ENCODE measurements at regions not wholly inside any gene's neighbourhood (a gene's known extent, or its start where the extent isn't known, plus 50 kb on each side); places are given as distances from the start of the nearest gene placed in this dataset.

DNA sequence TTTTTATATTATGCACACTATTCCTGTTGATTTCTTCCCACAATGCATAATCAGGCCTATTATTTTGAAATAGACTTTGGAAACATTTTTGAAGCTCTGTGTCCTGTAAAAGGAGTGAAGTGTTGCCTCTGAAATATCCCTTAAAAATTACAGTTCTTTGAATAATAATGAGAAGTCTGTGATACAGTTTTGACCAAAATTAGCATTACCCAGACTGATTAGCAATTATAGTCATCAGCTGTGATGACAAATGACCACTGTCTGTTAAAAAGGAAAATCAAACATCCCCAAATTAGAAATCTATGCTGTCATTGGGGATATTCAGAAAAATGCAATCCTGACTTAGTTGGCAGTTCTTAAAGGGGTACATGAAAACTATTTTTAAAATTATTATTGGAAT lies 63.7 kb downstream of the PTGS2 start:
- H3K4me1 ChIP-seq (ENCODE audit: control insufficient read depth in 2 of 3, insufficient read depth in 2 of 3, low read depth in 1 of 3, low read length in 3 of 3) = no peaks in the 10 kb centered on the region
- intact Hi-C loops (cut with DNase I) = no loop called here
- no peaks in the 10 kb centered on the region for H3K9me3 ChIP-seq (ENCODE audit: control insufficient read depth in 2 of 3, insufficient read depth in 1 of 3, low read length in 3 of 3)
- no peak overlapping the region for H3K4me3 ChIP-seq (ENCODE audit: low read length in 3 of 3)
- FAIRE-seq (no peak), DNase-seq (no peak)
- H3K27me3 ChIP-seq (ENCODE audit: control insufficient read depth, insufficient read depth, low read length) = no peaks in the 10 kb centered on the region
- no peak overlapping the region for H3K27ac ChIP-seq (ENCODE audit: low read depth in 2 of 2, low read length in 2 of 2)
- TF ChIP-seq, protein P1, sequence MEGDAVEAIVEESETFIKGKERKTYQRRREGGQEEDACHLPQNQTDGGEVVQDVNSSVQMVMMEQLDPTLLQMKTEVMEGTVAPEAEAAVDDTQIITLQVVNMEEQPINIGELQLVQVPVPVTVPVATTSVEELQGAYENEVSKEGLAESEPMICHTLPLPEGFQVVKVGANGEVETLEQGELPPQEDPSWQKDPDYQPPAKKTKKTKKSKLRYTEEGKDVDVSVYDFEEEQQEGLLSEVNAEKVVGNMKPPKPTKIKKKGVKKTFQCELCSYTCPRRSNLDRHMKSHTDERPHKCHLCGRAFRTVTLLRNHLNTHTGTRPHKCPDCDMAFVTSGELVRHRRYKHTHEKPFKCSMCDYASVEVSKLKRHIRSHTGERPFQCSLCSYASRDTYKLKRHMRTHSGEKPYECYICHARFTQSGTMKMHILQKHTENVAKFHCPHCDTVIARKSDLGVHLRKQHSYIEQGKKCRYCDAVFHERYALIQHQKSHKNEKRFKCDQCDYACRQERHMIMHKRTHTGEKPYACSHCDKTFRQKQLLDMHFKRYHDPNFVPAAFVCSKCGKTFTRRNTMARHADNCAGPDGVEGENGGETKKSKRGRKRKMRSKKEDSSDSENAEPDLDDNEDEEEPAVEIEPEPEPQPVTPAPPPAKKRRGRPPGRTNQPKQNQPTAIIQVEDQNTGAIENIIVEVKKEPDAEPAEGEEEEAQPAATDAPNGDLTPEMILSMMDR (IDR thresholded peaks at IDR 0.05; ENCODE audit: borderline replicate concordance, extremely low read depth, insufficient read depth) = no peak
- no peak overlapping the region for H3K9ac ChIP-seq (ENCODE audit: low read length in 3 of 3)
- no peaks in the 10 kb centered on the region for H3K36me3 ChIP-seq (ENCODE audit: control insufficient read depth in 2 of 3, insufficient read depth in 3 of 3, low read length in 3 of 3)

DNA sequence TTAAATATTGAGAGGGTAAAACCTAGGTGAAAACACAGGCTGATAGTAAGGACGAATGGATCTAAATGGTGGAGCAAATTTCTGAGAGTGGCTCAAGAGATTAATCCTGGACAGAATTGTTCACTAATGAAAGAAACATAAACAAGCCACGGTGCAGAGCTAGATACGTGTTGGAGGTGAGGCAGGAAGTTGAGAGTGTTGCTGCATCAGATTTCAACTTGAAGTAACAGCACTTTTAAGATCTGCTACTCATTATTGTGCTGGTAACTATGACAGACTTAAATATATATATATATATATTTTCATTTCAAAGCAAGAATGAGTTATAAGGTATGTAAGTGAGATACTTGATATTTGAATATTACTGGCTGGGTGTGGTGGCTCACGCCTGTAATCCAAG lies 64.9 kb downstream of the PTGS2 start:
- TF ChIP-seq, protein P1 (IDR thresholded peaks at IDR 0.05; ENCODE audit: borderline replicate concordance, extremely low read depth, insufficient read depth) = no peak
- H3K4me1 ChIP-seq (ENCODE audit: control insufficient read depth in 2 of 3, insufficient read depth in 2 of 3, low read depth in 1 of 3, low read length in 3 of 3) = no peaks in the 10 kb centered on the region
- H3K9ac ChIP-seq (ENCODE audit: low read length in 3 of 3) = no peak overlapping the region
- intact Hi-C loops (cut with DNase I) = no loop called here
- DNase-seq = no peak
- no peak overlapping the region for H3K27ac ChIP-seq (ENCODE audit: low read depth in 2 of 2, low read length in 2 of 2)
- no peak overlapping the region for H3K4me3 ChIP-seq (ENCODE audit: low read length in 3 of 3)
- no peaks in the 10 kb centered on the region for H3K9me3 ChIP-seq (ENCODE audit: control insufficient read depth in 2 of 3, insufficient read depth in 1 of 3, low read length in 3 of 3)
- H3K27me3 ChIP-seq (ENCODE audit: control insufficient read depth, insufficient read depth, low read length) = no peaks in the 10 kb centered on the region
- FAIRE-seq = no peak
- H3K36me3 ChIP-seq (ENCODE audit: control insufficient read depth in 2 of 3, insufficient read depth in 3 of 3, low read length in 3 of 3) = no peaks in the 10 kb centered on the region

DNA sequence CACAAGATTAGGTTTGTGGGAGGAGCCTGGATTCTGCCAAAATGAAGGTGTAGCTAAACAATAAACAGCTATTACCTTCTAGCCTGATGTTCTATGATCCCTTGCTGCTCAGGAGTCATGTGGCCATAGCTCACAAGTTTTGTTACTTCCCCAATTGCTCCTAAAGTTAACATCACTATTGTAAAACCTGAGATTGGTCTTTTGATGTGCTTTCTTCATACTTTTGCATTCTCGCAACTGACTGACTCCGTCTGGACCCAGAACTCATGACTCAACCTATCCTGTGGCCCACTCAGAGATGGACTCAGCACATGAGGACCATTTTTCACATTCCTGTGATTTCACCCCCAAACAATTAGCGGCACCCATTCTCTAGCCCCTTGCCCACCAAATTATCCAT lies 69.1 kb downstream of the PTGS2 start:
- TF ChIP-seq, protein P1 (IDR thresholded peaks at IDR 0.05; ENCODE audit: borderline replicate concordance, extremely low read depth, insufficient read depth) = no peak
- no peaks in the 10 kb centered on the region for H3K4me1 ChIP-seq (ENCODE audit: control insufficient read depth in 2 of 3, insufficient read depth in 2 of 3, low read depth in 1 of 3, low read length in 3 of 3)
- H3K27ac ChIP-seq (ENCODE audit: low read depth in 2 of 2, low read length in 2 of 2) = no peak overlapping the region
- no peak for FAIRE-seq
- H3K27me3 ChIP-seq (ENCODE audit: control insufficient read depth, insufficient read depth, low read length) = no peaks in the 10 kb centered on the region
- intact Hi-C loops (cut with DNase I) = no loop called here
- no peaks in the 10 kb centered on the region for H3K9me3 ChIP-seq (ENCODE audit: control insufficient read depth in 2 of 3, insufficient read depth in 1 of 3, low read length in 3 of 3)
- no peaks in the 10 kb centered on the region for H3K36me3 ChIP-seq (ENCODE audit: control insufficient read depth in 2 of 3, insufficient read depth in 3 of 3, low read length in 3 of 3)
- no peak overlapping the region for H3K9ac ChIP-seq (ENCODE audit: low read length in 3 of 3)
- DNase-seq = no peak
- H3K4me3 ChIP-seq (ENCODE audit: low read length in 3 of 3) = no peak overlapping the region

DNA sequence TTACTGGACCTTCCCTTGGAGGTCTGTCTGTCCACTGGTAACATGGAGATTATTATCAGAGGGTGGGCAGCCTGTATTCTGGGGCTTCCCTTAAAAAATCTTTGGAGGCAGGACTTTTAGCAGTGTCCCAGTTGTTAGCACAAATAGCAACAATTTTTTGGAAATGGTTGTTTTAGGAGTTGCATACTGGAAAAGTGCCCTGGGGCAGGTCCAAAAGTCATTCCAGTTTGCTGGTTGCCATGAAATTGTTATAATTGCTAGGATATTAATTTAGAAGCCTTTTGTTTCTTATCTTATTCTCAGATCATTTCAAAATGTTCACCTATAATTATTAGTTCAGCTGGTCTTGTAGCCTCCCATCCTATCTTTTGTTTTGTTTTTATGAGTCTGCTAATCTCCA lies 71.0 kb downstream of the PTGS2 start:
- Histone ChIP-seq H3K27ac (ENCODE audit: low read depth in 2 of 2, low read length in 2 of 2) (no peak overlapping the region), H3K4me1 (ENCODE audit: control insufficient read depth in 2 of 3, insufficient read depth in 2 of 3, low read depth in 1 of 3, low read length in 3 of 3) (no peaks in the 10 kb centered on the region), H3K9me3 (ENCODE audit: control insufficient read depth in 2 of 3, insufficient read depth in 1 of 3, low read length in 3 of 3) (no peaks in the 10 kb centered on the region), H3K36me3 (ENCODE audit: control insufficient read depth in 2 of 3, insufficient read depth in 3 of 3, low read length in 3 of 3) (no peaks in the 10 kb centered on the region), H3K9ac (ENCODE audit: low read length in 3 of 3) (no peak overlapping the region), H3K4me3 (ENCODE audit: low read length in 3 of 3) (no peak overlapping the region), H3K27me3 (ENCODE audit: control insufficient read depth, insufficient read depth, low read length) (no peaks in the 10 kb centered on the region)
- DNase-seq (no peak), FAIRE-seq (no peak)
- TF ChIP-seq, protein P1 (IDR thresholded peaks at IDR 0.05; ENCODE audit: borderline replicate concordance, extremely low read depth, insufficient read depth) = no peak
- intact Hi-C loops (cut with DNase I) = loop anchor here (10.0 kb wide), 1 partner anchor 376 kb away; no protein-coding TSS in a partner anchor
